ENCODE measurements at regions not wholly inside any gene's neighbourhood (a gene's known extent, or its start where the extent isn't known, plus 50 kb on each side); places are given as distances from the start of the nearest gene placed in this dataset.
"Not testable (repeated sequence)": the region's sequence is repeated elsewhere in the genome, so short reads cannot be mapped to it uniquely, and the experiment has no call there.

DNA sequence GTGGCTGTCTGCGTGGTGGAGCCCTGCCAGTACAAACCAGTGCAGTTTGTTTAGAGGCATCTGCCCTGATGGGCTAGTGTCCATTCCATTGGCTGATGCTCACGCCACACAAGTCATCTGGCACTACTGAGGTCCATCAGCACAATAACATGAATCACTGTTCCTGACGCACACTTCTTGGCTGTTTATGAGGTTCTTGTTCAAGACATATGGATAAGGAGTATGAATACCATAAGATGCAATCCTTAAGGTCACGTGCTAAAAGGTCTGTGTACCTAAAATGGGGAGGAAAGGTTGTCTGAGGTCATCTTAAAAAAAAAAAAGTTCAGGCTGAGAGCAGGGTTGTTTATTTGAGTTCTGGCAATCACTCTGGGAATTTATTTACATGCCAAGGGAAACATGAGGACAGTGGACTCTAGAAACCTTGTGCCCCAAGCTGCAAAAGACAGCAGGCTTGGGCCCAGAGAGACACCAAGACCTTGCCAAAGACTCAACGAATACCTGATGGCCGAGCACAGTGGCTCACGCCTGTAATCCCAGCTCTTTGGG, 54.1 kb upstream of the SHLD1 start:
- no peak for DNase-seq (ENCODE audit: low spot score)

- DNase-seq (ENCODE audit: low spot score) = no peak
Observed at GRCh38 chr20:5691918-5692618, 58.1 kb upstream of the SHLD1 start.

DNA sequence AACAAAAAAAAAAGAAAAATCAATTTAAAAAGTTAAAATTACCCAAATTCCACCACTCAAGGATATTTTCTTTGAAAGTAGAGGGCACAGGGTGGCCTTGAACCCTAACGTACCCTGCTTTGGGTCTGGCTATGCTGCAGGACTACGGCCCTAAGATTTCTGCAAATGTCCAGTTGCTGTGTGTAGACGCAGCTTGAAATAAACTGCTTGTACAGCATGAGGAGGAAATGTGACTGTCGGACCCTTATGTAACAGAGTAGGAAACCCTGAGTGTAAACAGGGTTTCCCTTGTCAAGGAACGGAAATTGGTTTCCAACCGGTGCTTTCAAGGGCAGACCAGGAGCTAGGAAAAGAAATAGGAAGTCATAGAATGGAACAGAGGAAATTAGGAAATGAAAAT, 60.7 kb upstream of the SHLD1 start:
- peak; percentile 17 for DNase-seq (ENCODE audit: low spot score)

GRCh38 chr20:5688431-5688972, 61.7 kb upstream of the SHLD1 start:
- DNase-seq (ENCODE audit: low spot score) = no peak

- DNase-seq (ENCODE audit: low spot score) = no peak
Observed at GRCh38 chr20:5687884-5688283, 62.3 kb upstream of the SHLD1 start.

- DNase-seq (ENCODE audit: low spot score) = no peak
Observed at GRCh38 chr20:5686384-5687105, 63.7 kb upstream of the SHLD1 start.

GRCh38 chr20:5682556-5682955, 67.6 kb upstream of the SHLD1 start:
- not testable (repeated sequence) for DNase-seq (ENCODE audit: low spot score)

GRCh38 chr20:5680192-5680591, 69.4 kb upstream of the GPCPD1 start:
- DNase-seq (ENCODE audit: low spot score) = no peak

- no peak for DNase-seq (ENCODE audit: low spot score)
Observed at GRCh38 chr20:5678777-5679176, 68.0 kb upstream of the GPCPD1 start.

GRCh38 chr20:5677944-5678343, 67.1 kb upstream of the GPCPD1 start:
- DNase-seq (ENCODE audit: low spot score) = not testable (repeated sequence)

GRCh38 chr20:5677389-5677788, 66.6 kb upstream of the GPCPD1 start:
- no peak for DNase-seq (ENCODE audit: low spot score)

DNA sequence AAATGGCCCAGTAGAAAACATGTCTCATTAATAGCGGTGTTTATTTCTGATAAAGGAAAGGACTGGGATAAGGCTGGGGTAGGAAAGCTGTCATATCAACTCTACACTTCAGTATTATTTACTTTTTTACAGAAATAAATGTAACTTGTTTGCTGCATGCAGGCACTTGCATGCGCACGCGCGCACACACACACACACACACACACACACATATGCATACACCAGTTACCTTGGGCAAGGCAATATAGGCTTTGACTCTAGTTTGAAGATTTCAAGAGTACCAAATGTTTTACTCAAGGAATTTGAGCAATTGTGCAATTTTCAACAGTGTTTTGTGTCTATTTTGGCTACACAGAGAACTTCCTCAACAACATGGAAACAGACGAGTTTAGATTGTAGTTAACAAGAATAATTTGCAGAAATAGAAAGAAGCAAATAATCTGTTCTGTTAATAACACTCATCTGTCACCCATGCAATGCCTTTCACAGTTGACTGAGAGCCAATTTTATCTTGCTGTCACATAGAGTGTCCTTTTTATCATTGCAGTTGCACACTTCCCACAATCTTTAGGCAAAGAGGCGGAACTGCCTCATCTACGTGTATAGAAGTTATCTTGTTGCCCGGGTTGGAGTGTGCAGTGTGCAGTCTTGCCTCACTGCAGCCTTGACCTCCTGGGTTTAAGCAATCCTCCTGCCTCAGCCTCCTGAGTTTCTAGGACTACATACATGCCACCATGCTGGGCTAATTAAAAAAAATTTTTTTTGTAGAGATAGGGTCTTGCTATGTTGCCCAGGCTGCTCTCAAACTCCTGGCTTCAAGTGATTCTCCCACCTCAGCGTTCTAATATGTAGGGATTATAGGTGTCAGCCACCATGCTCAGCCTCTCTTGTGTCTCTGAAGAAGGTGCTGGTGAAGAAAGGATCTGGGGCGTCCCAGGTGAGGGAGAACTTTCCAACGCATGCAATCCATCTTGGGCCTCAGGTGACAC, 64.6 kb upstream of the GPCPD1 start:
- no peak for DNase-seq (ENCODE audit: low spot score)

DNA sequence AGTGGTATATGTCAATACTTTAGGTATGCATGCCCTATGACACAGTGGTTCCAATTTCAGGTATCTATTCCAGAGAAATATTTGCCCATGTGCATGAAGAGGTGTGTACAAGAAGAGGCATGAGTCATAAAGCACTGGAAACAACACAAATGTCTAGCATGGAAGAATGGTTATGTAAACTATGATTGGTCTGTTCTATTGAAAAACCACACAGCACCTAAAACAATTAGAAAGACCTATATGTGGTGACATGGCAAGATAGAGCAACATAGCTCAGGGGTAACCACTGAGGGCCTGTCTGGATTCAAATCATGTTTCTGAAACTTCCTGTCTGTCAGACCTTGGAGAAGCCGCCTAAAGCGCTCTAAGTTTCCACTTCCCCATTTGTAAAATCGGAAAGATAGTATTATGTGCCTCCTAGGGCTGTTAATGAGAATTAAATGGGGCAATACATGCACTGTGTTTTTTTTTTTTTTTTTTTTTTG, 63.4 kb upstream of the GPCPD1 start:
- no peak for DNase-seq (ENCODE audit: low spot score)

GRCh38 chr20:5670874-5671273, 60.1 kb upstream of the GPCPD1 start:
- DNase-seq (ENCODE audit: low spot score) = no peak

- DNase-seq (ENCODE audit: low spot score) = no peak
Observed at GRCh38 chr20:5670036-5670536, 59.3 kb upstream of the GPCPD1 start.

- DNase-seq (ENCODE audit: low spot score) = no peak
Observed at GRCh38 chr20:5668529-5668868, 57.7 kb upstream of the GPCPD1 start.

GRCh38 chr20:5667705-5668528, 57.1 kb upstream of the GPCPD1 start:
- no peak for DNase-seq (ENCODE audit: low spot score)

- no peak for DNase-seq (ENCODE audit: low spot score)
Observed at GRCh38 chr20:5665417-5665816, 54.6 kb upstream of the GPCPD1 start.

- DNase-seq (ENCODE audit: low spot score) = no peak
Observed at GRCh38 chr20:5663396-5663795, 52.6 kb upstream of the GPCPD1 start.

DNA sequence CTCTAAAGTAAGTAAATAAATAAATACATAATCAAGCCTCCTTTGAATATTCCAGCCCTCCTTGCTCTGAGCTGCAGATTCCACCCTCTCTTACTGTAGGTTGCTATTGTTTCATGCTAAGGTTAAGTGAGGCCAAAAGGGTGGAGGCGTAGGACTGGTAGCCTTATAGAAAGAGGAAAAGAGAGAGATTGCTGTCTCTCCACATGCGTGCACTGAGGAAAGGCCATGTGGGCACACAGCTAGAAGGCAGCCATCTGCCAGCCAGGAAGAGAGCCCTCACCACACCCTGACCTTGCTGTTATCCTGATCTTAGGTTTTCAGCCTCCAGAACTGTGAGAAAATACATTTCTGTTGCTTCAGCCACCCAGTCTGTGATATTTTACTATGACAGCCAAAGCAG, 52.0 kb upstream of the GPCPD1 start:
- DNase-seq (ENCODE audit: low spot score) = no peak

DNA sequence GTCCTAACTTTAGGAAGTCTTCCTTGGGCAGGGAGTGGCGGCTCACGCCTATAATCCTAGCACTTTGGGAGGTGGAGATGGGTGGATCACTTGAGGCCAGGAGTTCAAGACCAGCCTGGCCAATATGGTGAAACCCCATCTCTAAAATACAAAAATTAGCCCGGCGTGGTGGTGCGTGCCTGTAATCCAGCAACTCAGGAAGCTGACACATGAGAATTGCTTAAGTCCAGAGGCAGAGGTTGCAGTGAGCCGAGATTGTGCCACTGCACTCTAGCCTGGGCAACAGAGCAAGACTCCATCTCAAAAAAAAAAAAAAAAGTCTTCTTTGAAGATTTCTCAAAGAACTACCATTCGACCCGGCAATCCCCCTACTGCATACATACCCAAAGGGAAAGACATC, 50.0 kb upstream of the GPCPD1 start:
- DNase-seq (ENCODE audit: low spot score) = not testable (repeated sequence)
